GM23338 (cell line): ENCODE measurements at regions not wholly inside any gene's neighbourhood (a gene's known extent, or its start where the extent isn't known, plus 50 kb on each side); places are given as distances from the start of the nearest gene placed in this dataset.

Experiments
- ATAC-seq: fragments of 200-7000 bp; cut with Tn5 transposase; 3 replicates; pipeline ENCODE4 v1.9.1; 2020
- DNase-seq: peaks from one replicate; pipeline ENCODE4 v3.0.0-alpha.2; 2015; ENCODE audit warnings: low spot score
- H2AFZ ChIP-seq: fragments of 200-600 bp; sonication (generic); 2 replicates; pipeline ENCODE4 v1.8.0; 2016; ENCODE audit warnings: antibody characterized with exemption, mild to moderate bottlenecking, moderate library complexity
- H3F3A ChIP-seq: fragments of 200-600 bp; sonication (generic); replicated peaks from 2 replicates; pipeline ENCODE4 v1.8.0; 2017; ENCODE audit warnings: antibody characterized with exemption, mixed run types, low read depth
- H3K27ac ChIP-seq: fragments of 200-600 bp; sonication (generic); 2 replicates; pipeline ENCODE4 v1.6.1; 2016; ENCODE audit warnings: low read depth
- H3K27me3 ChIP-seq: fragments of 200-600 bp; sonication (generic); 2 replicates; pipeline ENCODE4 v1.8.0; 2016; ENCODE audit warnings: mild to moderate bottlenecking, mixed run types, moderate library complexity; ENCODE audit not compliant: insufficient read depth
- H3K36me3 ChIP-seq: fragments of 200-600 bp; sonication (generic); 2 replicates; pipeline ENCODE4 v1.8.0; 2016; ENCODE audit warnings: mild to moderate bottlenecking; ENCODE audit not compliant: insufficient read depth
- H3K4me1 ChIP-seq: fragments of 200-600 bp; sonication (generic); 2 replicates; pipeline ENCODE4 v1.8.0; 2016; ENCODE audit warnings: mild to moderate bottlenecking, moderate library complexity; ENCODE audit not compliant: insufficient read depth
- H3K4me2 ChIP-seq: fragments of 200-600 bp; sonication (generic); 2 replicates; pipeline ENCODE4 v1.7.1; 2017; ENCODE audit warnings: mixed run types
- H3K4me3 ChIP-seq: fragments of 200-600 bp; sonication (generic); 2 replicates; pipeline ENCODE4 v1.6.1; 2016; ENCODE audit warnings: mixed run types
- H3K79me2 ChIP-seq: fragments of 200-600 bp; sonication (generic); replicated peaks from 2 replicates; pipeline ENCODE4 v1.8.0; 2017; ENCODE audit warnings: mild to moderate bottlenecking; ENCODE audit not compliant: insufficient read depth
- H3K9me2 ChIP-seq: fragments of 200-600 bp; sonication (generic); 2 replicates; pipeline ENCODE4 v1.8.0; 2017; ENCODE audit not compliant: insufficient read depth
- H4K20me1 ChIP-seq: fragments of 200-600 bp; sonication (generic); replicated peaks from 2 replicates; pipeline ENCODE4 v1.8.0; 2017; ENCODE audit warnings: mild to moderate bottlenecking; ENCODE audit not compliant: insufficient read depth
- H3K27ac Mint-ChIP-seq: 2 replicates; pipeline ENCODE4 v1.8.0; 2020; ENCODE audit warnings: inconsistent platforms, mild to moderate bottlenecking, moderate library complexity, mixed read lengths
- H3K27me3 Mint-ChIP-seq: 3 replicates; pipeline ENCODE4 v1.8.0; 2022; ENCODE audit warnings: low read depth, mild to moderate bottlenecking, moderate library complexity, mixed read lengths, inconsistent platforms; ENCODE audit not compliant: insufficient read depth, poor library complexity
- H3K36me3 Mint-ChIP-seq: 3 replicates; pipeline ENCODE4 v1.8.0; 2021; ENCODE audit warnings: low read depth, mild to moderate bottlenecking, inconsistent platforms, moderate library complexity, mixed read lengths
- H3K4me1 Mint-ChIP-seq: 3 replicates; pipeline ENCODE4 v1.8.0; 2020; ENCODE audit warnings: mild to moderate bottlenecking, inconsistent platforms, mixed read lengths
- H3K4me3 Mint-ChIP-seq: 3 replicates; pipeline ENCODE4 v1.8.0; 2021; ENCODE audit warnings: moderate library complexity, mild to moderate bottlenecking, inconsistent platforms, mixed read lengths
- H3K9me3 Mint-ChIP-seq: 3 replicates; pipeline ENCODE4 v1.8.0; 2020; ENCODE audit warnings: moderate library complexity, mild to moderate bottlenecking, inconsistent platforms, mixed read lengths
- CREB1 ChIP-seq: fragments of 250-450 bp; sonication (Bioruptor Pico); IDR thresholded peaks from 2 replicates; pipeline ENCODE4 v1.5.0; 2020; ENCODE audit warnings: low read depth, mild to moderate bottlenecking, moderate library complexity
- CTCF ChIP-seq, 2 experiments: fragments of 200-600 bp in 1 of 2; sonication (generic) in 1 of 2; conservative IDR thresholded peaks; 2 replicates each; pipeline versions ENCODE4 v1.5.1 to v1.6.1; 2016 to 2017; ENCODE audit warnings: antibody characterized with exemption in 2 of 2, low read depth in 2 of 2, mild to moderate bottlenecking in 2 of 2, moderate library complexity in 1 of 2
- ETS1 ChIP-seq: IDR thresholded peaks from 2 replicates; pipeline ENCODE4 v1.6.1; 2016; ENCODE audit warnings: antibody characterized with exemption
- EZH2 ChIP-seq: fragments of 200-600 bp; sonication (generic); IDR thresholded peaks from one replicate; pipeline ENCODE4 v1.8.0; 2017; ENCODE audit warnings: antibody characterized with exemption, mild to moderate bottlenecking, low read depth; ENCODE audit not compliant: unreplicated experiment
- EZH2phosphoT487 ChIP-seq: fragments of 200-600 bp; sonication (generic); IDR thresholded peaks from one replicate; pipeline ENCODE4 v1.8.1; 2018; ENCODE audit warnings: antibody characterized with exemption; ENCODE audit not compliant: unreplicated experiment
- JUNB ChIP-seq: IDR thresholded peaks from one replicate; pipeline ENCODE4 v1.6.1; 2016; ENCODE audit warnings: antibody characterized with exemption; ENCODE audit not compliant: unreplicated experiment
- NANOG ChIP-seq: IDR thresholded peaks from 2 replicates; pipeline ENCODE4 v1.6.1; 2016; ENCODE audit warnings: antibody characterized with exemption, borderline replicate concordance
- POLR2AphosphoS5 ChIP-seq: IDR thresholded peaks from 2 replicates; pipeline ENCODE4 v1.6.1; 2016; ENCODE audit warnings: antibody characterized with exemption, low read depth
- REST ChIP-seq: IDR thresholded peaks from one replicate; pipeline ENCODE4 v1.6.1; 2018; ENCODE audit warnings: antibody characterized with exemption; ENCODE audit not compliant: unreplicated experiment
- STAT1 ChIP-seq: IDR thresholded peaks from one replicate; pipeline ENCODE4 v1.6.1; 2016; ENCODE audit warnings: antibody characterized with exemption; ENCODE audit not compliant: unreplicated experiment
- ZNF114 ChIP-seq: fragments of 250-450 bp; sonication (Bioruptor Pico); IDR thresholded peaks from 2 replicates; pipeline ENCODE4 v1.5.0; 2020; ENCODE audit warnings: mild to moderate bottlenecking, moderate library complexity
- ZNF331 ChIP-seq: fragments of 250-450 bp; sonication (Bioruptor Pico); IDR thresholded peaks from 2 replicates; pipeline ENCODE4 v1.5.0; 2020; ENCODE audit warnings: low read depth, mild to moderate bottlenecking, moderate library complexity
- ZNF462 ChIP-seq: fragments of 250-450 bp; sonication (Bioruptor Pico); IDR thresholded peaks from 2 replicates; pipeline ENCODE4 v1.5.0; 2020; ENCODE audit warnings: mild to moderate bottlenecking, moderate library complexity

GRCh38 chr18:50458796-50459195, 84.0 kb downstream of the SKA1 start:
- H3K4me3 Mint-ChIP-seq: no peak overlapping the region
- H4K20me1 ChIP-seq: no peaks in the 10 kb centered on the region
- H3K9me3 Mint-ChIP-seq: no peaks in the 10 kb centered on the region
- H3K27ac Mint-ChIP-seq: no peak overlapping the region
- peaks cover 19% of the 10 kb centered on the region for H3K4me1 Mint-ChIP-seq
- 0 out of 2 replicates have a peak overlapping the region, but pooled peaks have one; percentile 38 for H3K4me2 ChIP-seq
- peaks cover 3% of the 10 kb centered on the region for H3K27me3 Mint-ChIP-seq
- H3K4me3 ChIP-seq: no peak overlapping the region
- no peaks in the 10 kb centered on the region for H3K36me3 ChIP-seq
- no peaks in the 10 kb centered on the region for H3F3A ChIP-seq
- ATAC-seq (no peak), DNase-seq (no peak)
- H3K9me2 ChIP-seq: peaks cover 19% of the 10 kb centered on the region
- H2AFZ ChIP-seq: peak overlapping the region; percentile 59; the same call in 1 of the 2 replicates
- TF ChIP-seq NANOG (no peak), REST (no peak), STAT1 (no peak), EZH2 (no peak), CREB1 (CRISPR knock-in tag) (no peak), ZNF114 (no peak), JUNB (no peak), ETS1 (no peak), CTCF (conservative IDR thresholded peaks at IDR 0.05; ENCODE audit: low read depth in 2 of 2) (no peak), POLR2AphosphoS5 (no peak), ZNF462 (CRISPR knock-in tag) (no peak), ZNF331 (CRISPR knock-in tag) (no peak), EZH2phosphoT487 (no peak)
- H3K36me3 Mint-ChIP-seq: no peaks in the 10 kb centered on the region
- H3K27me3 ChIP-seq: no peaks in the 10 kb centered on the region
- peaks cover 13% of the 10 kb centered on the region for H3K4me1 ChIP-seq
- no peaks in the 10 kb centered on the region for H3K79me2 ChIP-seq
- no peak overlapping the region for H3K27ac ChIP-seq
